Mammary epithelial cell (primary cell): ENCODE measurements at regions not wholly inside any gene's neighbourhood (a gene's known extent, or its start where the extent isn't known, plus 50 kb on each side); places are given as distances from the start of the nearest gene placed in this dataset.

Source experiments
- CTCF ChIP-seq, 2 donors: IDR thresholded peaks in 1 of 2; conservative IDR thresholded peaks in 1 of 2; 2 replicates each; pipeline ENCODE4 v1.5.1; 2011 to 2012; ENCODE audit warnings: inconsistent platforms in 2 of 2, low read length in 2 of 2, mild to moderate bottlenecking in 2 of 2, control low read depth in 1 of 2, low read depth in 1 of 2; ENCODE audit not compliant: insufficient read depth in 1 of 2; ENCODE audit errors: extremely low read depth in 1 of 2
- EZH2 ChIP-seq: IDR thresholded peaks from 2 replicates; pipeline ENCODE4 v1.6.1; 2012; ENCODE audit warnings: low read length, inconsistent platforms, borderline replicate concordance

DNA sequence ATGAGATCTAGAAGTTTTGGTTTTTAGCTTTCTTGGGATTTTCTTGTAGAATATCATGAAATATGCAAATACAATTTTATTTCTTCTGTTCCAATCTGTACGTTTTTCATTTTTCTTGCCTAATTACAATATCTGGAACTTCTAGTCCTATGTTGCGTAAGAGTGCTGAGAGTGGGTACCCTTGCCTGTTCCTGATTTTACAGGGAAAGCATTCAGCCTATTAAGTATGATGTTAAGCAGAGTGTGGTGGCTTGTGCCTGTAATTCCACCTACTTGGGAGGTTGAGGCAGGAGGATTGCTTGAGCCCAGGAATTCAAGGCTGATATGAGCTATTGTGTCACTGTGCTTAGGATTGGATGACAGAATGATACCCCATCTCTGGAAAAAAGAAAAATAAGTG is 210.2 kb upstream of the ITGA1 start:
- TF ChIP-seq CTCF (conservative IDR thresholded peaks at IDR 0.05 in 1 of 2, IDR thresholded peaks at IDR 0.05 in 1 of 2; ENCODE audit: extremely low read depth in 1 of 2, insufficient read depth in 1 of 2, low read depth in 1 of 2, low read length in 2 of 2) (no peak), EZH2 (no peak)
